Stimulated activated CD4-positive, alpha-beta T cell treated with anti-CD3 and anti-CD28 coated beads, Interleukin-12 subunit alpha, Interleukin-12 subunit beta, amount 100 ng/mL, for 48 hours (primary cell): ENCODE measurements at regions not wholly inside any gene's neighbourhood (a gene's known extent, or its start where the extent isn't known, plus 50 kb on each side); places are given as distances from the start of the nearest gene placed in this dataset.

Experiments
- DNase-seq, 3 donors: peaks; one replicate each; pipeline ENCODE4 v3.0.0-alpha.2; 2020; ENCODE audit warnings: low read depth in 2 of 3, low spot score in 1 of 3

DNA sequence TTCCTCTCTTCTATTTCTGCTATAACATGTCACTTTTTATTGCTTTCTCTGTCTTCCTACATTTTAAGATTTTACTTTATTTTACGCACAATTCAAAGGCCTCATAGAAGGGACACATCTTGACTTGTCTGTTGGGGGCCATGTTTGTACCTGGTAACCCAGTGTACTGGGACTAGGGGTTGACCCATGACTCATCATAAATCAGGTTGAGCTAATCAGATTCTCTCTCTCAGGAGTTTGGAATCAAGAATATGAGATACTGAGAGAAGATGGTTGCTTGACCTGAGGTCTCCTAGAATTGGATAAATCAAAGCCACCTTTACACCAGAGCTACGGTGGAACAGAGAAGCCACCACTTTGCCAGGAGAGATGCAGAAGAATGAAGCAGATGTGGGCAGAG lies 153.0 kb downstream of the UXS1 start:
- DNase-seq: no peak

DNA sequence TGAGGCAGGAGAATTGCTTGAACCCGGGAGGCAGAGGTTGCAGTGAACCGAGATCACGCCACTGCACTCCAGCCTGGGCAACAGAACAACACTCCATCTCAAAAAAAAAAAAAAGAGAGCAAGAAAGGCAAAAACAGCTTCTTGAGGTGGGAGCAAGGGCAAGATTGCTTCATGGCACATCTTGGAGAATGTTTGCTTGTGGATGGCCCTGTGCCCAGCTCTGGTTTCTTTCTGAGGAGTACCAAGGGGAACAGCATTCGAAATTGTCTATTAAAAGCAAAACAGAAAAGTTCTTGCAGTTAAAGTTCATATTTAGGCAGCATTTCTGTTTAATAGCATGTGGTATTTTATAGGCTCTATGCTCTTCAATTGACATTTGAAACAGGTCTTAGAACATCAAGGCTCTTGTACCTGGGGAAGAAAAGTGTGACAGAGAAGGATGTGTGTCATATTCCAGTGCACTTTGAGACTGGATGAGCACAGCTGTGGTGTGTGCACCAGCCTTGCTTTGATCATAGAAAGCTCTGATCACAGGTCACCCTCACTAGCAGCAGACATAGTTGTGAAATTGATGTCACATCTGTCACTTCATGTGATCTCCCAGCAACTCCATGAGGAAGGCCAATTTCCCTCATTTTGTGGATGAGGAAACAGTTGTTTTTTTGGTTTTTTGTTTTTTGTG lies 154.3 kb downstream of the UXS1 start:
- DNase-seq: no peak

DNA sequence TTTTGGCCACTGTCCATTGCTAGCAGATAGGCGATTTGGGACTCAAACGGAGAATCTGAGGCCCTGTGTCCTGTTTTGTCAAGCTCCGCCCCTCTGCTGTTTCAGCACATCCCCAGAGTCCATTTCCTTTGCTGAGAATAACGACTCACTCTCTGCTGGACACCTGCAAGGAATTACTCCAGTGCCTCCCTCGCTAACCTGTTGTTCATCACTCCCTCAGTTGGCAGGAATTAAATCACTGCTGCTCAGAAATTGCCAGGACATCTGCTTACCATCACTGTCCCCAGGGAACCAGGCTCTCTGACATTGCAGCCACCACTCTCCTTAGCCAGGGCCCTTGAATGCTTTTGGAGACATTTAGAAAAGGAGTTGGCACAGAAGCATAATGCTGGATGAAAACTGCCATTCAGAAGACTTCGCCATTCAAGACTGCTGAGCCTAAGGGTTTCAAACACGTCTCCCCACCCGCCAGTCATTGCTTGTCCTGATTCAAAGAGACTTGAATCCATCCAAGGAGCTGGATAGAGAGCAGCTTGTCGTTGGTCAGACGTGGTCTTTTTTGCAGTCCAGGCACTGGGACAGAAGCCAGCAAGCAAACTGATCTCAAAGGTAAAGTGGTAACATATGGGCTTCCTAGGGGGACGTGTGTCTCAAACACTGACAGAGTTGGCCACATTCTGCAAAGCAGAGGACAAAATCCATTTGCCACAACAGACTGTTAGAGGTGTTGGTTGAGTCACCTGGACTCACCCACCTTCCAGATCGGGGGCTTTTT lies 155.3 kb downstream of the UXS1 start:
- DNase-seq: no peak

DNA sequence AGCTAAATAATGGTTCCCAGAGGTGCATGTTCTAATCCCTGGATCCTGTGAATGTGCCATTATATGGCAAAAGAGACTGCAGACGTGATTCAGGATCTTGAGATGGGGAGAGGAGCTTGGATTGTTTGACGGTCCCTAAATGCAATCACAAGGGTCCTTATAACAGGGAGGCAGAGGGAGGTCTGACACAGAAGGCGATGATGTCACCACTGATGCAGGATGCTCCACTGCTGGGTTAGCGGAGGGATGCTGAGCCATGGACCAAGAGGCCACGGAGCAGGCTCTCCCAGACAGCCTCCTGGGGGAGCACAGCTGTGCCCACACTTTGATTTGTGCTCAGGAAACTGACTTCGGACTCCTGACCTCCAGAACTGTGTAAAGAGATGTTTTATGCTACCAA lies 156.2 kb downstream of the UXS1 start:
- no peak for DNase-seq

DNA sequence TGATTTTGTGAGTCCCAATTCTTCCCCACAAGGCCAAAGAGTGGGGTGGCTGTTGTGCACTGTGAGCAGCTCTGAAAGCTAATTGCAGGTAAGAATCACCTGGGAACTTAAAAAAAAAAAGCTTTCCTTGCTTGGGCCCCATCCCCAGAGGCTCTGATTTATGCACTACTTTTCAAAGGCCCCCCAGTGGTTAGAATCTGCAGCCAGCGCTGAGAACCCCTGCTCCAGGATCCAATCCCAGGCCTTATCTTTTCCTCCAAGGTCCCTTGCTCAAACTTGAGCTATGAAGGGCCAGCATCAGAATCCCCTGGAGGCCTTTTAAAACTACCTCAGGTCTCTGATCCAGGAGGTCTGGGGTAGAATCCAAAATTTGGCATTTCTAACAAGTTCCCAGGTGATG lies 156.8 kb downstream of the UXS1 start:
- DNase-seq: no peak

DNA sequence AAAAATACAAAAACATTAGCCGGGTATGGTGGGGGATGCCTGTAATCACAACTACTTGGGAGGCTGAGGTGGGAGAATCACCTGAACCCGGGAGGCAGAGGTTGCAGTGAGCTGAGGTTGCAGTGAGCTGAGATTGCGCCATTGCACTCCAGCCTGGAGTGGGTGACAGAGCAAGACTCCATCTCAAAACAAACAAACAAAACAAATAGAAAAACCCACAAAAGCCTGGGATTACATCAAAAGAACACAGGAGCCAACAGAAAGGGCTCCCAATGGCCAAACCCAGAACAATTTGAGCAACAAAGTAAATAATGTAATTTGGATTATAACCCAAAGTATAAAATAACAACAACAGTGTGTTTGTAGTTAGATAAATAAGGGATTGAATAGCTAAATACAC lies 159.8 kb downstream of the UXS1 start:
- no peak for DNase-seq

DNA sequence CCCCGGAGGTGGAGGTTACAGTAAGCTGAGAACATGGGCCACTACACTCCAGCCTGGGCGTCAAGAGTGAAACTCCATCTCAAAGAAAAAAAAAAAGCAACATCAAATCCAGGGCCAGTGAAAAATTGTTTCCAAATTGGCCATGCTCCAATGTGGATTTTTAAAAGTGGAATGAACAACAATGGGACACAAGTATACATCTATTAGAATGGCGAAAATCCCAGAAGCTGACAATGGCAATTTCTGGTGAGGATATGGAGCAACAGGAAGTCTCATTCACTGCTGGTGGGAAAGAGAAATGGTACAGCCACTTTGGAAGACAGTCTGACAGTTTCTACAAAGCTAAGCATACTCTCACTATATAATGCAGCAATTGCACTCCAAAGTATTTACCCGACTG lies 161.4 kb downstream of the UXS1 start:
- DNase-seq: no peak

DNA sequence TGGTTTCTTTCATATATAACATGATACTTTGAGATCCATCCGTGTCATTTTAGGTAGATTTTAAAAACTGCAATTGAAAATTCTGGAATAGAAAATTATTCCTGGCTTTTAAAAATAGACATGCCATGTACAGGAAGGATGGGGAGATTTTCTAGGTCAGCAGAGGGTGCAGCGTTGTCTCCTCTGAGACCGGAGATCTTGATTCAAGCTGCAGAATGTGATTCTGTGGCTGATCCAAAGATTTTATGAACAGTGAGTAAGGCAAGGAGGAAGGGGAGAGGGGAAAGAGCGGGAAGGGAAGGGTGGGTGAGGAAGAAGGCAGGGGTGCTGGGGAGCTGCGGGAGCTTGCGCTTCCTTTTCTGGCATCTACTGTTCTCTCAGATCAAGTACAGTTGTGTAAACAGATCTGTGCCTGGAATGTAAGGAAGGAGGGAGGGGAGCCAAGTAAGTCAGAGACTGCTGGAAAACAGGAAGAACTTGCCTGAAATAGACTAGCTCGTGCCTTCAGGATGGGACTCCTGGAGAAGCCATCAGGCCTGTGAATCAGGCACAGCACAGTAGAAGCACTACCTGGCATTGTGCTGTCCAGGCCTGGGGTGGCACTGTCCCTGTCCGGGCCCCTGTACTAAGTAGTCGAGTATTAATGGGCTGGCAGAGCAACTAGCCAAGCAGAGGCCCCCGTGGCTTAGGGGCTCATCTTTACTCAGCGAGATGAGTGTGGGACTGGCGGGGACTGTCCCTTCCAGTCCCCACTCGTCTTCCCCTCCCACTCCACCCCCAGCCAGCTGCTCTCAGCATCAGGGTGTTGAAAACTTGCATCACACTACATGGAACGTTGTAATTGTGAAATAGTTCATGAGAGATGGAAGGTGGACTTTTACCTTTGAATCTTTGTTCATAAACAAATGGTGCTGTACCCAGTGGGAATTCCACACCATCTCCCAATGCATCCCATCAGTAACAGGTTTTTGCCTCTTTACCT lies 163.5 kb downstream of the UXS1 start:
- DNase-seq: peak; percentile 15 to 41 (median 16)

DNA sequence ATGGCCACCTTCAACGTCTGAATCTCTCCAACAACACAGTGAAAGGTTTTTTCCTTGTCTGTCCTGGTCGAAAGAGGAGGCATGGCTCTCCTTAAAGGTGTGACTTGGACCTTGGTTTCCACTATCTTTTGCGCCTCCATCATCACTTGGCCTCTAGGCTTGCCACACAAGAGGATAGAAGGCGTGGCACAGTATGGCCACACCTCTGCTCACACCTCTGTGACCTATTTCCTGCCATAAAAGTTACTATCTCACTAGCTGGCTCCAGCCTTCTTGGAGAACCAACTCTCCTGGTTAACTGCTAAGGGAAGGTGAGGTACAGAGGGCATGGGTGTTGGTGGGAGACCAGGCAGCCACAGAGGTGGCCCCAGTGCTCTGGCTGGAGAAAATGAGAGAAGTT lies 165.9 kb downstream of the UXS1 start:
- DNase-seq: no peak

DNA sequence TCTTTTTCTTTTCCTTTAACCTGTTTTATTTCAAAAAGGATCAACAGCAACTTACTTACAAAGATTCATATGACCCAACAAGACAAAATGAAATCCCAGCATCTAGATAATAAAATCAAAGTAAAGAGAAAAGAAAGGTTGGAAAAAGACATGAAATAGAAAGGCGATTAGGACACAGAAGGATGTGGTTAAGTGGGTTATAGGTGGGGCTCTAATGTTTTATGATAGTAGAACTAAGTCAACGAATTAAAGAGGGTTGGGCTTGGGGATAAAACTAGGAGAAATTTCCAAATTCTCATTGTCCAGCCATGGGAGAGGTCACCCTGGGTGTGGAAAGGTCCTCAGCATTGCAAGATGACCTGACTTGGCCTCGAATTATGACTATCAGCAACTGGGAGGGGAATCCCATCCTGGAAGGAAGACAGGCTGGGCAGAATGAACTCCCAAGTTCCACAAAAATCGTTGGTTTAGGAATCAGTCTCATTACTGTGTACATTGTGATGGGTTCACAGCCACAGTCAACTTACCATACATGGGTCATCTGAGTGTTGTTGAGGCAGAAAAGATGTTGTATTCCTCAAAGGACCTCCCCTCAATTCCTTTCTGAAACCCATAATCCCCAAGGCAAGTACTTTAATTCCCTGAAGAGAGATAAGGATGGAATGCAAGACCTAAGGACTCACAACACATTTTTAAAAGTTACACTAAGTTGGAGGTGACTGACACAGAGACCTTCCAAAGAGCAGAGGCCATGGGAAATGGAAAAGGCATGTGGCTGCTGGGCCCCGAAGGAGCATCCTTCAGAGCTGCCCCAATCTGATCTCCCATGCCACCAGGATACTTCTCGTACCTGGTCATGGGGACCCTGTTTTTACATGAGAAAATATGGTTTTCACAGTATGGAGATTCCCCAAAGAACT lies 167.6 kb downstream of the UXS1 start:
- no peak for DNase-seq

DNA sequence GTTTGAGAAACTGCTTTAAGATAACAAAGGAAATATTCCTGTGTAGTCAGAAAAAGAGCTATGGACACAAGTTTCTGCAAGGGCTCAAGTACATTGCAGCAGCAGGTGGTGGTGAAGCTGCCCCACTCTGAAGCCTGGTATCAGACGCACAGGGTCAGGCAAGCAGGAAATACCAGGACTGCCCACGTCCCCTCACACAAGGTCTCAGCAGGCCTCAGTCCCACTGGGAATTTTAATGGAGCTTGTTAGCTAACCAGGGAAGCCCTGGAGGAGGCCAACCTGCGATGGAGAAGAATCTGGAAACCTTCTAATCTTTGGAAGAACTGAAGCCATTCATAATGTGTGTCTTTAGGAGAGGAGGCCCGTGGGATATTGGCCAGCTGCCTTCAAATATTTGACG lies 168.3 kb downstream of the UXS1 start:
- no peak for DNase-seq

DNA sequence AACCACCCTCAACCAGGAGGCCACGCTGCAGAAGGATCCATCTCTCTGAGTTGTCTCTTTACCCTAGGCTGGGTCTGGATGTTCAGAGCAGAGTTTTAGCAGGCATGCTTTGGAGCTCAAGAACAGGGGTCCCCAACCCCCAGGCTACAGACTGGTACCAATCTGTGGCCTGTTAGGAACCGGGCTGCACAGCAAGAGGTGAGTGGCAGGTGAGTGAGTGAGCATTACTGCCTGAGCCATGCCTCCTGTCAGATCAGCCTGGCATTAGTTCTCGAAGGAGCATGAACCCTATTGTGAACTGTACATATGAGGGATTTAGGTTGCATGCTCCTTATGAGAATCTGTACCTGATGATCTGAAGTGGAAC lies 172.5 kb downstream of the UXS1 start:
- no peak for DNase-seq

DNA sequence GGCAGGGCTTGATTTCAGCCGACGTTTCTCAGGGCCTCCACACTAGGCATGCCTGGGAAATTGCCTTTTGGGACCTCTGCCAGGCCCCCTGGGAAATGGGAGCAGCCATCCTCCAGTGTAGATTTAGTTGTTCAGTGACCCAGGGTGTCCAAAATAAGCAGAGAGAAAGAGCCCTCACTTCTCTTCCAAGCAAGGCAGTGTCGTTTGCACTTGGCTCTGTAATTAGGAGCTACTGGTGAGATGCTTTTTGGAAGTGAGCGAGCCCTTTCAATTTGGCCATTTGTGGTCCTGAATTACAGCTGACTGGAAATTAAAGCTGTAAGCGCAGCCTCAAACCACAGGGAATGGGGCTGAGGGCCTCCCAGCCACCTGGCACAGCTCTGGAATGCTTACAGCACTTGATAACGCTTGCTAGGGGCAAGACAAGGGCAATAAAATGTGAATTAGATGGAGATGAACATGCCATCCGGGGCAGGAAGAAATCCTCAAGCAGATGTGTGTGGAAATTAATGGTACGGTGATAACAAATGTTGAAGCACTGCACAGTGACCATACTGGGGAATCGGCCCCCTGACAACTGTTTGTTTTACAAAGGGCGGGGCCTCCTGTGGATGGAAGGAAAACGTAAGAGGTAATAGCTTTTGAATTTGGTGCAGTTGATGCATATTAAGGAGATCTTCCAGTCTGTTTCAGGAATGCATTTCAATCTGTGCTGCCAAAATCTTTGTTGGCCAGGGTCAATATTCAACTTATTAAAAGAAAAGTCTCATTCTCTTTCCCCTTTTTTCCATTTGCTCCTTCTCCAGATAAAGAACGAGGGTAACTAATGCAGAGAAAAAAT lies 173.1 kb downstream of the UXS1 start:
- no peak for DNase-seq

DNA sequence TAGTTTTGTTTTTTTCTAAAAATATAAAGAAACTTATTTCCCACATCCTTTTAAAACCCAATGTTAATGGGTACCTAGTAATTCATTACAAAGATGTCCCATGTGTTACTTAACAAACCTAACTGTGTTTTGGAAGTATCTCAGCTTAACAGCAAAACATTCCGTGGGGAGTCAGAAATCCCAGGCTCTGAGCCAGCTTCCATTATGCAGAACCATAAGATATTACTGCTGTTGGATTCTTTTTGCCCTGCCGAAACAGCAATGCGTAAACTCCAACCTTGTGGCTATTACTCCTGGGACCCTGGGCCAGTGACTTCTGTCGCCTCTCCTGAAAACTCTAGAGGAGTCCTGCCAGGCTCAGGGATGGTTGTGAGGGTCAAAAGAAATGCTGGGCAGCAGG lies 174.1 kb downstream of the UXS1 start:
- no peak for DNase-seq

DNA sequence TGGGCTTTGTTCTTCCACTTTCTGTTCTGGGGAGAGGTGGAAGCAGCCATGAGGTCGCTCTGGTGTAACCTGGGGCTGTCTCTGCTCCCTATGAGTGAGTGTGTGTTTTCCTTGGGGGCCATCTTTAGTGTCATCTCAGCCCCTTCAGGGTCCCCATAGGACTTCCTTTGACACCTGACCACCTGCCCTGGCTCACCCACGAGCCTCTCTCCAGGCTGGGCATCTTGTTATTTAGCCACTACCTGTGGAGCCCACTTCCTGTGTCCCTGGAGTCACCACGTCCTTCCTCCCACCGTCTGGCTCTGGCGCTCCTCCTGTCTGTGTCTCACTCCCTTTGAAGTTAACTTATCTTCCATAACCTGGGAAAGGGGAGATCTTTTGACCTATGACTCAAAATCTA lies 176.0 kb downstream of the UXS1 start:
- no peak for DNase-seq

DNA sequence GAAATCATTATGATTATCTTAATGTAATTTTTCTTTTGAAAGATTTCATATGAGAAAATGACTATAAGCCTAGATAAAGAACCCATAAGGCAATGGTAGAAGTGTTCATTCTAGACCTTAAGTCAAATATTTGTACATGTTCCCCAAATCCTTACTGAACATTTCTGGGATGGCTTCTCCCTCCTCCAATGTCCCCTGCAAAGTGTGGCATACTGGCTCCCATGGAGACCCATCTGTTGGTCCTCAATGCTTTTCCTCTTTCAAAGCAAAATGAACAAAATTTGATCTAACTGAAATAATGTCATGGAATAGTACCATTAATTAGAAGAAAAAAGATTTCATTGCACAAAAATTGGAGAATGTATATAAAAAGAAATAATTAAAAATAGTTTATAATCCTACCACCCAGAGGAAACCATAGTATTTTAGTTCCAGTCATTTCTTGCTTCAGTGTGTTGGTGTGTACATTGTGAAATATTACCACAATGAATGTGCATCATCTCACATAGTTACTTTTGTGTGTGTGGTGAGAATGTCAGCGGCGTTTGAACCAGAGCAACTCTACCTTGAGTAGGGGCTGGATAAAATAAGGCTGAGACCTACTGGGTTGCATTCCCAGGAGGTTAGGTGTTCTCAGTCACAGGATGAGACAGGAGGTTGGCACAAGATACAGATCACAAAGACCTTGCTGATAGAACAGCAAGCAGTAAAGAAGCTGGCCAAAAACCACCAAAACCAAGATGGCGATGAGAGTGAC lies 181.3 kb downstream of the UXS1 start:
- DNase-seq: no peak

DNA sequence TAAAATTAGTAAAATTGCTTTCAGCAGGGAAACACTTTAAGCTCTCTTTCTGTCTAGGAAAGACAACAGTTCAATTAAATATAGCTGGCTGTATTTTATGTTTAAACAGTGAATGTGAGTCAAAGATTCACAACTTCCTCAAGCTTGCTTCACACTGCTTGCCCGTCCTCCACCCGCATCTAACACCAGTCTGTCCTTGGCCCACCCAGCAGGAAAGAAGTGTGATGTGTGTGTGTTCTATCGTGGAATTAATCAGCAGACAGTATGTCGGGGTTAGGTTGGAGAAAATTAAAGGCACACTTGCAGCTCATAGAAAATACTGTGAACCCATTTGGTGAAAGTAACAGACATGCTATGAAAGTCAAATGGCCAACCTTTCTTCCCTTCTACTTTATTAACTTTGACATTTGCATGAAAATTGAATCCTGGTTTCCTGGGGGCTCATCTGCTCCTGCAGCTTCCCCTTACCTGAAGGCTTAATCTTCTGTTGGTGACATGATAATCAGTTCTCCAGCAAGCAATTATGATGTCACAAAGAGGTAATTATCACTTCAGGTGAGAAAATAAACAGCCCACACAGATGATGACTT lies 182.0 kb downstream of the UXS1 start:
- DNase-seq: no peak

DNA sequence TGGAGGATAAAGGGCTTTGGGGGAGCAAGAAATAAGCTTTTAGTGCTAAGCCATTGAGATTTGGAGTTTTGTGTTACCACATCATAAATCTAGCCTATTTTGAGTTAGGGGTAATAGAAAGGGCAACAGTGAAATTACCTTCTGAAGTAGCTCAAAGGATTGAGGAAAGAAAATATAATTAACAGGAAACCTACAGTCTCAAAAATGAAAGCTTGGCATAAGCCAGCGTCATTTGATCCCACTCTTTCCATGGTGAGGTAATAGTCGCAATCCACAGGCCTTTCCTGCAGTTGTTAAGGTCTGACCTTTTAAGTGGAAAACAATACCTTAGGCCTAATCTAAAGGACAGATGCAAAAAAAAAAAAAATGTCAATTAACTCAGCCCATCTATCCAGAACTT lies 182.7 kb downstream of the UXS1 start:
- DNase-seq: no peak
